ENCODE measurements at regions not wholly inside any gene's neighbourhood (a gene's known extent, or its start where the extent isn't known, plus 50 kb on each side); places are given as distances from the start of the nearest gene placed in this dataset.

DNA sequence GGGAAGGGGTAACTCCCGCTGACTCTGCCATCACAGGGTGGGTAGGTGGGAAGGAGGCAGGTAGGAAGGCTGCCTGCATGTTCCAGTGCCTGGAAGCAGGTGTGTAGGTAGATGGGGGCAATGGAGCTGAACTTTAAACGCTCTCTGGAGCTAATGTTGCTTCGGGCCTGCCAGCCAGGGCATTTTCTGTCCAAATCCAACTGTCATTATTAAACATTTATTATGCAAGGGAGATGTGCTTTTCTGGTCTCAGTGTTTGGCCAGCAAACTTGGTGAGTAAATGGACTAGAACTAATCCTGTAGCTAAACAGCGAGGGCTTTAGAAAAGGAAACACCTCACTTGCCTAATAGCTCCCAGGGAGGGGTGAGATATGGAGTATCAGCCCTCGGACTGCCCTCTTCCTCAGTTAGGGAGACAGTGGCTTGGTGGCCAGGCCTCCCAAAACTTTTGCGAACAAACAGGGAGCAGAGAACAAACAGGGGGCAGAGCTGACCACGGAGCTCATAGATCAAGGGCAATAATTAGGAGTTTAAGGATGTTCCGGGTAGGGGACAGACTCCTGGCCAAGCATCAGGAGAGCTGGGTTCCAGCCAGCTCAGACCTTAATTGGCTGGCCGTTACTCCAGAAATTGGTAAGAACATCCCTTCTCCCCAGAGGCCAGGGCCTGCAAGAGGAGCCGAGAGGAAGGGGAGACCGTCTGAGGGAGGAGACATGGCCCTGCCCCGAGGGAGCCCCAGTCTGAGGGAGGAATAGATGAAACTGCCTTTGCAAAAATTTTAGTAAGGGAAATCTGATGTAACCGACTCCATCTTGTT lies 131.1 kb downstream of the VEGFA start (continued):
- TF ChIP-seq ZNF646 (CRISPR knock-in tag; IDR thresholded peaks at IDR 0.05) (no peak), GMEB2 (CRISPR knock-in tag; IDR thresholded peaks at IDR 0.05; ENCODE audit: low read depth) (no peak), MIER2 (CRISPR knock-in tag; IDR thresholded peaks at IDR 0.05) (no peak), SALL2 (CRISPR knock-in tag; IDR thresholded peaks at IDR 0.05) (no peak), ZNF737 (CRISPR knock-in tag; IDR thresholded peaks at IDR 0.05; ENCODE audit: borderline replicate concordance) (no peak), ZNF547 (CRISPR knock-in tag; IDR thresholded peaks at IDR 0.05) (no peak), ZNF138 (CRISPR knock-in tag; IDR thresholded peaks at IDR 0.05; ENCODE audit: low read depth) (no peak), ZNF616 (CRISPR knock-in tag; IDR thresholded peaks at IDR 0.05; ENCODE audit: low read depth) (no peak), AGO2 (optimal IDR thresholded peaks at IDR 0.05; ENCODE audit: low read depth, low read length) (no peak), PHF20 (CRISPR knock-in tag; IDR thresholded peaks at IDR 0.05) (no peak), PAX8 (CRISPR knock-in tag; IDR thresholded peaks at IDR 0.05; ENCODE audit: borderline replicate concordance) (peak; percentile 8; the same call in 1 of the 2 replicates), ETS1 (CRISPR knock-in tag; IDR thresholded peaks at IDR 0.05) (no peak), RAD51 (IDR thresholded peaks at IDR 0.05; ENCODE audit: borderline replicate concordance) (no peak), RBAK (CRISPR knock-in tag; IDR thresholded peaks at IDR 0.05) (no peak), ZNF850 (CRISPR knock-in tag; conservative IDR thresholded peaks at IDR 0.05) (no peak), PHF8 (CRISPR knock-in tag; IDR thresholded peaks at IDR 0.05) (no peak; the same call in 1 of the 2 replicates), REPIN1 (CRISPR knock-in tag; IDR thresholded peaks at IDR 0.05; ENCODE audit: borderline replicate concordance, low read depth) (no peak), ZNF460 (CRISPR knock-in tag; IDR thresholded peaks at IDR 0.05; ENCODE audit: borderline replicate concordance) (no peak)
- TF ChIP-seq, protein P1, sequence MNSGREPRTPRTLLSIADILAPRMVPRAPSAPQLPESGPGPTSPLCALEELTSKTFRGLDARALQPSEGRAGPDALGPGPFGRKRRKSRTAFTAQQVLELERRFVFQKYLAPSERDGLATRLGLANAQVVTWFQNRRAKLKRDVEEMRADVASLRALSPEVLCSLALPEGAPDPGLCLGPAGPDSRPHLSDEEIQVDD (CRISPR knock-in tag; IDR thresholded peaks at IDR 0.05; ENCODE audit: borderline replicate concordance): no peak
- TF ChIP-seq, protein P2, sequence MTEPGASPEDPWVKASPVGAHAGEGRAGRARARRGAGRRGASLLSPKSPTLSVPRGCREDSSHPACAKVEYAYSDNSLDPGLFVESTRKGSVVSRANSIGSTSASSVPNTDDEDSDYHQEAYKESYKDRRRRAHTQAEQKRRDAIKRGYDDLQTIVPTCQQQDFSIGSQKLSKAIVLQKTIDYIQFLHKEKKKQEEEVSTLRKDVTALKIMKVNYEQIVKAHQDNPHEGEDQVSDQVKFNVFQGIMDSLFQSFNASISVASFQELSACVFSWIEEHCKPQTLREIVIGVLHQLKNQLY (CRISPR knock-in tag; IDR thresholded peaks at IDR 0.05): no peak
